Esophagus muscularis mucosa (tissue), 4 donors: ENCODE measurements at regions not wholly inside any gene's neighbourhood (a gene's known extent, or its start where the extent isn't known, plus 50 kb on each side); places are given as distances from the start of the nearest gene placed in this dataset.

ENCODE experiments used
- DNase-seq: peaks from one replicate; pipeline ENCODE4 v3.0.0-alpha.2; 2017; ENCODE audit errors: extremely low spot score
- H3K27ac ChIP-seq, 4 donors: fragments of 200-600 bp; sonication (generic); replicated peaks in 1 of 4; 1 replicate in 3 of 4; 2 replicates in 1 of 4; pipeline ENCODE4 v1.5.1; 2016 to 2019; ENCODE audit warnings: mild to moderate bottlenecking in 1 of 4
- H3K27me3 ChIP-seq, 4 donors: fragments of 200-600 bp; sonication (generic); one replicate each; pipeline versions ENCODE4 v1.5.1 to v1.6.0; 2016 to 2019
- H3K36me3 ChIP-seq, 4 donors: fragments of 200-600 bp; sonication (generic); one replicate each; pipeline ENCODE4 v1.5.1; 2016 to 2019
- H3K4me1 ChIP-seq, 4 donors: fragments of 200-600 bp; sonication (generic); one replicate each; pipeline ENCODE4 v1.5.1; 2016 to 2019
- H3K4me3 ChIP-seq, 4 donors: fragments of 200-600 bp; sonication (generic); 1 replicate in 2 of 4; 2 replicates in 2 of 4; pipeline ENCODE4 v1.5.1; 2016 to 2019; ENCODE audit warnings: mild to moderate bottlenecking in 4 of 4, moderate library complexity in 1 of 4
- H3K9me3 ChIP-seq, 4 donors: fragments of 200-600 bp; sonication (generic); 1 replicate in 3 of 4; 2 replicates in 1 of 4; pipeline ENCODE4 v1.5.1; 2016 to 2019
- CTCF ChIP-seq, 3 experiments: fragments of 200-600 bp in 2 of 3; fragments of 450-650 bp in 1 of 3; sonication (generic) in 2 of 3; IDR thresholded peaks; one replicate each; pipeline ENCODE4 v1.5.1; 2017 to 2019; ENCODE audit warnings: antibody characterized with exemption in 3 of 3, mild to moderate bottlenecking in 2 of 3, moderate library complexity in 1 of 3
- EP300 ChIP-seq: sonication (generic); formaldehyde crosslinking; IDR thresholded peaks from one replicate; pipeline ENCODE4 v1.6.1; 2017; ENCODE audit warnings: antibody characterized with exemption
- POLR2A ChIP-seq: fragments of 450-650 bp; IDR thresholded peaks from one replicate; pipeline ENCODE4 v1.6.1; 2017; ENCODE audit warnings: antibody characterized with exemption, moderate library complexity, mild to moderate bottlenecking, low read depth
- POLR2AphosphoS5 ChIP-seq, 2 donors: sonication (generic); formaldehyde crosslinking; IDR thresholded peaks; one replicate each; pipeline ENCODE4 v1.6.1; 2017; ENCODE audit warnings: antibody characterized with exemption in 2 of 2
- WGBS: methylation state at CpG from one replicate; pipeline ENCODE4 v1.1.5; 2018; 5-methylcytosine and 5-hydroxymethylcytosine counted together
- intact Hi-C: fragments of 100-400 bp; cut with DNase I; formaldehyde crosslinking; loops from one replicate; pipeline ENCODE4 v1.15.1; 2023

- H3K36me3 ChIP-seq, result no peaks in the 10 kb centered on the region
- intact Hi-C loops, result no loop called here
- WGBS, result 90% methylated on average over 1 of the region's 1 CpG
- H3K27me3 ChIP-seq, result no peaks in the 10 kb centered on the region
- no peaks in the 10 kb centered on the region for H3K9me3 ChIP-seq
- DNase-seq, result no peak
- TF ChIP-seq CTCF (IDR thresholded peaks at IDR 0.05), result no peak
- TF ChIP-seq POLR2A, result no peak
- no peak for TF ChIP-seq POLR2AphosphoS5 (IDR thresholded peaks at IDR 0.05)
- no peak for TF ChIP-seq EP300
- no peaks in the 10 kb centered on the region for H3K4me1 ChIP-seq
- no peak overlapping the region for H3K27ac ChIP-seq
- H3K4me3 ChIP-seq, result no peak overlapping the region
Observed at GRCh38 chr10:89153971-89154370, 53.1 kb downstream of the CH25H start.

GRCh38 chr10:89153116-89153515 lies 54.0 kb downstream of the CH25H start:
- intact Hi-C loops, result no loop called here
- Histone ChIP-seq H3K9me3 (no peaks in the 10 kb centered on the region), H3K36me3 (no peaks in the 10 kb centered on the region), H3K27ac (no peak overlapping the region), H3K4me3 (no peak overlapping the region), H3K4me1 (no peaks in the 10 kb centered on the region), H3K27me3 (no peaks in the 10 kb centered on the region)
- DNase-seq, result no peak
- 75% methylated on average over 3 of the region's 3 CpGs for WGBS
- TF ChIP-seq POLR2A (no peak), CTCF (IDR thresholded peaks at IDR 0.05) (no peak), EP300 (no peak), POLR2AphosphoS5 (IDR thresholded peaks at IDR 0.05) (no peak)

- no peaks in the 10 kb centered on the region for H3K4me1 ChIP-seq
Observed at GRCh38 chr10:89151857-89152256, 55.3 kb downstream of the CH25H start.

GRCh38 chr10:89148061-89148460 lies 59.1 kb downstream of the CH25H start:
- no peaks in the 10 kb centered on the region for H3K4me1 ChIP-seq
- H3K4me3 ChIP-seq, result no peak overlapping the region
- no peaks in the 10 kb centered on the region for H3K36me3 ChIP-seq
- no peaks in the 10 kb centered on the region for H3K27me3 ChIP-seq
- H3K27ac ChIP-seq, result no peak overlapping the region
- no peak for DNase-seq
- 94% methylated on average over 5 of the region's 5 CpGs for WGBS
- intact Hi-C loops, result no loop called here
- no peaks in the 10 kb centered on the region for H3K9me3 ChIP-seq
- no peak for TF ChIP-seq POLR2AphosphoS5 (IDR thresholded peaks at IDR 0.05)
- TF ChIP-seq EP300, result no peak
- no peak for TF ChIP-seq POLR2A

More at GRCh38 chr10:89151857-89152256, 55.3 kb downstream of the CH25H start:
- no peak for DNase-seq
- WGBS, result 40% methylated on average over 2 of the region's 2 CpGs
- Histone ChIP-seq H3K36me3 (no peaks in the 10 kb centered on the region), H3K9me3 (no peaks in the 10 kb centered on the region), H3K27me3 (no peaks in the 10 kb centered on the region), H3K27ac (no peak overlapping the region), H3K4me3 (no peak overlapping the region)
- intact Hi-C loops, result no loop called here
- TF ChIP-seq CTCF (IDR thresholded peaks at IDR 0.05) (no peak), EP300 (no peak)

GRCh38 chr10:89147256-89147655 lies 59.9 kb downstream of the CH25H start:
- 59% methylated on average over 2 of the region's 2 CpGs for WGBS
- TF ChIP-seq CTCF (IDR thresholded peaks at IDR 0.05) (no peak), POLR2AphosphoS5 (IDR thresholded peaks at IDR 0.05) (peak in 1 of 2 donors; percentile 25)
- Histone ChIP-seq H3K36me3 (no peaks in the 10 kb centered on the region), H3K27me3 (no peaks in the 10 kb centered on the region), H3K9me3 (no peaks in the 10 kb centered on the region), H3K4me3 (no peak overlapping the region), H3K4me1 (no peaks in the 10 kb centered on the region), H3K27ac (no peak overlapping the region)
- DNase-seq, result no peak
- intact Hi-C loops, result no loop called here
